ENCODE measurements at regions not wholly inside any gene's neighbourhood (a gene's known extent, or its start where the extent isn't known, plus 50 kb on each side); places are given as distances from the start of the nearest gene placed in this dataset.

- Histone ChIP-seq H3K27me3 (ENCODE audit: control insufficient read depth, insufficient read depth, low read length) (no peaks in the 10 kb centered on the region), H3K36me3 (ENCODE audit: control insufficient read depth, insufficient read depth, low read length) (no peaks in the 10 kb centered on the region), H3K4me1 (ENCODE audit: control insufficient read depth, insufficient read depth, low read length) (no peaks in the 10 kb centered on the region), H3K9me3 (ENCODE audit: control insufficient read depth, insufficient read depth, low read depth, low read length) (no peaks in the 10 kb centered on the region), H3K27ac (ENCODE audit: low read length) (no peak overlapping the region), H3K4me3 (ENCODE audit: low read depth in 2 of 2, low read length in 2 of 2) (no peak overlapping the region)
- ChIA-PET CTCF (no interaction called here), POLR2A (no interaction called here)
- intact Hi-C loops (cut with micrococcal nuclease; ENCODE audit: unreplicated experiment), result no loop called here
- BruUV-seq (replicated peaks), result no TSS peak
- no peak for TF ChIP-seq TCF7L2 (IDR thresholded peaks at IDR 0.05; ENCODE audit: low read depth, low read length)
- no peak for TF ChIP-seq POLR2AphosphoS5 (IDR thresholded peaks at IDR 0.05; ENCODE audit: low read depth, low read length)
- TF ChIP-seq SIN3A (IDR thresholded peaks at IDR 0.05; ENCODE audit: borderline replicate concordance, insufficient read depth, low read depth, low read length), result no peak
- TF ChIP-seq, protein P1, sequence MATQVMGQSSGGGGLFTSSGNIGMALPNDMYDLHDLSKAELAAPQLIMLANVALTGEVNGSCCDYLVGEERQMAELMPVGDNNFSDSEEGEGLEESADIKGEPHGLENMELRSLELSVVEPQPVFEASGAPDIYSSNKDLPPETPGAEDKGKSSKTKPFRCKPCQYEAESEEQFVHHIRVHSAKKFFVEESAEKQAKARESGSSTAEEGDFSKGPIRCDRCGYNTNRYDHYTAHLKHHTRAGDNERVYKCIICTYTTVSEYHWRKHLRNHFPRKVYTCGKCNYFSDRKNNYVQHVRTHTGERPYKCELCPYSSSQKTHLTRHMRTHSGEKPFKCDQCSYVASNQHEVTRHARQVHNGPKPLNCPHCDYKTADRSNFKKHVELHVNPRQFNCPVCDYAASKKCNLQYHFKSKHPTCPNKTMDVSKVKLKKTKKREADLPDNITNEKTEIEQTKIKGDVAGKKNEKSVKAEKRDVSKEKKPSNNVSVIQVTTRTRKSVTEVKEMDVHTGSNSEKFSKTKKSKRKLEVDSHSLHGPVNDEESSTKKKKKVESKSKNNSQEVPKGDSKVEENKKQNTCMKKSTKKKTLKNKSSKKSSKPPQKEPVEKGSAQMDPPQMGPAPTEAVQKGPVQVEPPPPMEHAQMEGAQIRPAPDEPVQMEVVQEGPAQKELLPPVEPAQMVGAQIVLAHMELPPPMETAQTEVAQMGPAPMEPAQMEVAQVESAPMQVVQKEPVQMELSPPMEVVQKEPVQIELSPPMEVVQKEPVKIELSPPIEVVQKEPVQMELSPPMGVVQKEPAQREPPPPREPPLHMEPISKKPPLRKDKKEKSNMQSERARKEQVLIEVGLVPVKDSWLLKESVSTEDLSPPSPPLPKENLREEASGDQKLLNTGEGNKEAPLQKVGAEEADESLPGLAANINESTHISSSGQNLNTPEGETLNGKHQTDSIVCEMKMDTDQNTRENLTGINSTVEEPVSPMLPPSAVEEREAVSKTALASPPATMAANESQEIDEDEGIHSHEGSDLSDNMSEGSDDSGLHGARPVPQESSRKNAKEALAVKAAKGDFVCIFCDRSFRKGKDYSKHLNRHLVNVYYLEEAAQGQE (IDR thresholded peaks at IDR 0.05; ENCODE audit: insufficient read depth in 1 of 2, low read depth in 2 of 2, low read length in 1 of 2), result no peak
- TF ChIP-seq, protein P2, sequence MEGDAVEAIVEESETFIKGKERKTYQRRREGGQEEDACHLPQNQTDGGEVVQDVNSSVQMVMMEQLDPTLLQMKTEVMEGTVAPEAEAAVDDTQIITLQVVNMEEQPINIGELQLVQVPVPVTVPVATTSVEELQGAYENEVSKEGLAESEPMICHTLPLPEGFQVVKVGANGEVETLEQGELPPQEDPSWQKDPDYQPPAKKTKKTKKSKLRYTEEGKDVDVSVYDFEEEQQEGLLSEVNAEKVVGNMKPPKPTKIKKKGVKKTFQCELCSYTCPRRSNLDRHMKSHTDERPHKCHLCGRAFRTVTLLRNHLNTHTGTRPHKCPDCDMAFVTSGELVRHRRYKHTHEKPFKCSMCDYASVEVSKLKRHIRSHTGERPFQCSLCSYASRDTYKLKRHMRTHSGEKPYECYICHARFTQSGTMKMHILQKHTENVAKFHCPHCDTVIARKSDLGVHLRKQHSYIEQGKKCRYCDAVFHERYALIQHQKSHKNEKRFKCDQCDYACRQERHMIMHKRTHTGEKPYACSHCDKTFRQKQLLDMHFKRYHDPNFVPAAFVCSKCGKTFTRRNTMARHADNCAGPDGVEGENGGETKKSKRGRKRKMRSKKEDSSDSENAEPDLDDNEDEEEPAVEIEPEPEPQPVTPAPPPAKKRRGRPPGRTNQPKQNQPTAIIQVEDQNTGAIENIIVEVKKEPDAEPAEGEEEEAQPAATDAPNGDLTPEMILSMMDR (IDR thresholded peaks at IDR 0.05), result no peak
- ATAC-seq (no peak), DNase-seq (ENCODE audit: low read depth, low spot score) (no peak)
- in situ Hi-C loops (cut with HindIII; ENCODE audit: low pct_unique_long_range_greater_than_20kb, low sequenced_read_pairs), result no loop called here
Measured at GRCh38 chr15:23763021-23763420, 75.9 kb upstream of the NDN start.

- intact Hi-C loops (cut with micrococcal nuclease; ENCODE audit: unreplicated experiment) (no loop called here), in situ Hi-C loops (cut with HindIII; ENCODE audit: low pct_unique_long_range_greater_than_20kb, low sequenced_read_pairs) (no loop called here)
- ChIA-PET POLR2A (no interaction called here), CTCF (no interaction called here)
- no peak for DNase-seq (ENCODE audit: low read depth, low spot score)
- no peak for ATAC-seq
- no peaks in the 10 kb centered on the region for H3K36me3 ChIP-seq (ENCODE audit: control insufficient read depth, insufficient read depth, low read length)
- H3K9me3 ChIP-seq (ENCODE audit: control insufficient read depth, insufficient read depth, low read depth, low read length), result peaks cover 3% of the 10 kb centered on the region; the same call in 1 of the 2 replicates
- H3K4me3 ChIP-seq (ENCODE audit: low read depth in 2 of 2, low read length in 2 of 2), result no peak overlapping the region
- TF ChIP-seq TCF7L2 (IDR thresholded peaks at IDR 0.05; ENCODE audit: low read depth, low read length) (no peak), POLR2AphosphoS5 (IDR thresholded peaks at IDR 0.05; ENCODE audit: low read depth, low read length) (no peak), SIN3A (IDR thresholded peaks at IDR 0.05; ENCODE audit: borderline replicate concordance, insufficient read depth, low read depth, low read length) (no peak)
- TF ChIP-seq, protein P2 (IDR thresholded peaks at IDR 0.05), result no peak
- TF ChIP-seq, protein P1 (IDR thresholded peaks at IDR 0.05; ENCODE audit: insufficient read depth in 1 of 2, low read depth in 2 of 2, low read length in 1 of 2), result no peak
- no peak overlapping the region for H3K27ac ChIP-seq (ENCODE audit: low read length)
- no TSS peak for BruUV-seq (replicated peaks)
- H3K4me1 ChIP-seq (ENCODE audit: control insufficient read depth, insufficient read depth, low read length), result no peaks in the 10 kb centered on the region
- H3K27me3 ChIP-seq (ENCODE audit: control insufficient read depth, insufficient read depth, low read length), result no peaks in the 10 kb centered on the region
Measured at GRCh38 chr15:23764306-23764705, 77.2 kb upstream of the NDN start.
